22Rv1 (cell line): ENCODE measurements at regions not wholly inside any gene's neighbourhood (a gene's known extent, or its start where the extent isn't known, plus 50 kb on each side); places are given as distances from the start of the nearest gene placed in this dataset.

Experiments
- H3K27ac ChIP-seq: fragments of 450-650 bp; 2 replicates; pipeline ENCODE4 v1.5.1; 2017
- ZFX ChIP-seq: fragments of 450-650 bp; IDR thresholded peaks from 2 replicates; pipeline ENCODE4 v1.6.1; 2017; ENCODE audit warnings: antibody characterized with exemption, borderline replicate concordance
- TF ChIP-seq, protein P1 (sequence below): fragments of 450-650 bp; IDR thresholded peaks from 2 replicates; pipeline ENCODE4 v1.5.1; 2017; ENCODE audit warnings: mild to moderate bottlenecking

DNA sequence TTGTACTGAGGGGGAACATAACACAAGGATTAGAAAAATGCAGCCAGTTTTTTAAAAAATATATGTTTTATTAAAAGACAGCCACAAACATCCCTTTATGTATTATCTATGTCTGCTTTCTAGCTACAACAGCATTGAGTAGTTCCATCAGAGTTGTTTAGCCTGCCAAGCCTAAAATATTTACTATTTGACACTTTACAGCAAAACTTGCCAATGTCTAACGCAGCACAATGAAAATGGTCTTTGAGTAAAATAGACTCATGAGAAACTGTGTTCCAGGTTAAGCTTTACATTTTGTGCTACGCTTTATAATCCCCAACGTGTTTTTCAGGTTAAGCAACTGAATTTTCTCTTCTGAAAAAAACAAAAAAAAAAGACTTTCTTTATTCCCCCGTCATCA is 2211.5 kb upstream of the RAG2 start:
- H3K27ac ChIP-seq = no peak overlapping the region
- TF ChIP-seq, protein P1, sequence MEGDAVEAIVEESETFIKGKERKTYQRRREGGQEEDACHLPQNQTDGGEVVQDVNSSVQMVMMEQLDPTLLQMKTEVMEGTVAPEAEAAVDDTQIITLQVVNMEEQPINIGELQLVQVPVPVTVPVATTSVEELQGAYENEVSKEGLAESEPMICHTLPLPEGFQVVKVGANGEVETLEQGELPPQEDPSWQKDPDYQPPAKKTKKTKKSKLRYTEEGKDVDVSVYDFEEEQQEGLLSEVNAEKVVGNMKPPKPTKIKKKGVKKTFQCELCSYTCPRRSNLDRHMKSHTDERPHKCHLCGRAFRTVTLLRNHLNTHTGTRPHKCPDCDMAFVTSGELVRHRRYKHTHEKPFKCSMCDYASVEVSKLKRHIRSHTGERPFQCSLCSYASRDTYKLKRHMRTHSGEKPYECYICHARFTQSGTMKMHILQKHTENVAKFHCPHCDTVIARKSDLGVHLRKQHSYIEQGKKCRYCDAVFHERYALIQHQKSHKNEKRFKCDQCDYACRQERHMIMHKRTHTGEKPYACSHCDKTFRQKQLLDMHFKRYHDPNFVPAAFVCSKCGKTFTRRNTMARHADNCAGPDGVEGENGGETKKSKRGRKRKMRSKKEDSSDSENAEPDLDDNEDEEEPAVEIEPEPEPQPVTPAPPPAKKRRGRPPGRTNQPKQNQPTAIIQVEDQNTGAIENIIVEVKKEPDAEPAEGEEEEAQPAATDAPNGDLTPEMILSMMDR = no peak
- no peak for TF ChIP-seq ZFX

DNA sequence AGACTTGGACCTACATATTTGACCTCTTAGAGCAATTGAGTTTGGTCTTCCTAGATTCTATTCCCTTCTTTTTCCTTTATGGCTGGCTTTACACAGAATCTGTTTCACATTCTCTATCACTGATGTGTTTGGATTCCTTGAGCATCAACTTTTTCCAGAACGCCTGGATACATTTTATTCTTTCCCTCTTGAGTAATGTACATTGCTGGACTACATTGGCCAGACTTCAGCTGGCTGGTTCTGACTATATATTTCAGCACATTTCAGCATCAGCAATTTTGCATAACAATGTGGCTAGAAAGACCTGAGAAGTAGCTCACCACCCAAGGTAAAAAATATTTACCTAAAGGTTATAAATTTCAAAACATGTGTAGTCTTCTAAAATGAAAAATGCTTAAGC is 2198.2 kb upstream of the RAG2 start:
- no peak for TF ChIP-seq ZFX
- TF ChIP-seq, protein P1 = no peak
- no peak overlapping the region for H3K27ac ChIP-seq

DNA sequence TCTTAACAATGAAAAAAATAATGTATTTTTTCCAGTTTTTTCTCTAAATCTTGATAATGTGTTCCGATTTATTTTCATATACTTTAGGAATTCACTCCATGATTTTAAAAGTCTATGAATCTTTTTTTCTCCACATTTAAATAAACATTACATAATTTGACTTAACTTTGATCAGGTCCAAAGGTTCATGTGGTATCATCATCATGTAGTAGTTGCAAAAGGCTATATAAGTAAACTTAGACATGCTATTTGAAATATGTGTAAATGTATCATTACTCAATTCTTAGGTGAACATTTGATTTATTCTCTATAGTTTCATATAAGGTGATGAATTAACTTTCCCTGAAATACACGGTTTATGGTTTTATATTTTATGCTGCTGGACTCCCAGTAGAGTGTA is 2197.0 kb upstream of the RAG2 start:
- TF ChIP-seq, protein P1 = no peak
- no peak for TF ChIP-seq ZFX

DNA sequence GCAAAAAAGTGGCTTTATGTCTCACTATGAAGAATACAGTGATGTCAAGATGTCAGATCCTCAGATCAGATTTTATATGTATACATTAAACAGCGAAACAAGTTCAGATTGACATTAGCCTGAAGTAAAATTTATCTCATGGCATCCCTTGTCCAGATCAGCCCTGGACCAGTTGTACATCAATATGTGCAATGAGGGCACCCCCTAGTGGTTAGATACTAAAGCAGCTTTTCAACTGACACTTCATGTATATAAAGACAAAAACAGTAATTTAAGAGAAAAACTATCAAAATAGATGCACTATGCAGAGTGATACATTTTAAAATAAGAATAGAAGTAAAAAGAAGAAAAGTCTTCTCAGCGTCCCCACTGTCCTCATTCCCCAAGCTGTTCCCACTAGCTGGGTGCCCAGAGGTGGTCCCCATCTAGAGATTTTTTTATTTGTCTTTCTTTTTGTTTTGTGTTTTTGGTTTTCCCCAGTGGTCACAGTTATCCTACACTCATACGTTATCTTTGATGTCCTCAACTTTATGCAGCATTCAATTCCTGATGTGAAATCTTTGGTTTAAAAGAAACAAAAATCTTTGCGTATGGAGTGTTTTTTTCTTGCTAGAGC is 2193.4 kb upstream of the RAG2 start:
- H3K27ac ChIP-seq = no peak overlapping the region
- no peak for TF ChIP-seq ZFX
- TF ChIP-seq, protein P1 = peak; percentile 85

More for the DNA sequence above, 2197.0 kb upstream of the RAG2 start:
- H3K27ac ChIP-seq = no peak overlapping the region

DNA sequence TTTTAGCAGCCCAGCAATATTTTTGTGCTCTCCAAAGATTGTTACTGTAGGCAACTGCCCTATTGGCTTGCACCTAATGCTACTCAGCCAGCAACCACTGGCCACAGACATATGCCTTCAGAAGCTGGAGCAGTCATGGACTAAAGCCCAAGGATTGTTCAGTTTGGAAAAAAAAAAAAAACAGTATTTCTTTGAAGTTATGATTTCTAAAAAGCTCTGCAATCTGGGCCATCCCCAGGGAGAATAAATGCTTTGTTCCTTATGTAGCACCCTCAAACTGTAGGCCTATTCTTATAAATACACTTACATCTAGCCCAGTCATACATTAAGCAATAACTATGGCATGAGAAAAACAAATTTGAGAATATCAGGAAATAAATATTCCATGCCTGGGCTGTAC is 2190.5 kb upstream of the RAG2 start:
- TF ChIP-seq ZFX = no peak
- TF ChIP-seq, protein P1 = no peak
- no peak overlapping the region for H3K27ac ChIP-seq

DNA sequence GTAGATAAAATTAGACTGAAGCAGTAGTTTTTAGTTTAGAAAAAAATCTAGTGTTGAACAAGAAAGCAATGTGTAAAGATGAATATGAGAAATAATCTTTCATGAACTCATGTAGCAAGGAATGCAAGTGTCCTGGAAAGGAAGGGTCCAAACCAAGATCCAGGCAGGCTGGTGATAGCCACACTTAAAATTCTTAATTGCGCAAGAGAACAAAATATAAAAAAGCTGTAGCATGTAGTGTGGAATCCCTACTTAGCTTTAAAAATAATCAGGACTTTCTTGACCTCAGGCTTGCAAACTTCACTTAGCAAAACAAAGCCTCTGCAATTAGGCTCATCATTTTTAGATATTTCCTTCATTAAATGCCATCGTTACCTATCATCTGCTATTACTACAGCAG is 2186.1 kb upstream of the RAG2 start:
- H3K27ac ChIP-seq = no peak overlapping the region
- no peak for TF ChIP-seq ZFX
- TF ChIP-seq, protein P1 = no peak

DNA sequence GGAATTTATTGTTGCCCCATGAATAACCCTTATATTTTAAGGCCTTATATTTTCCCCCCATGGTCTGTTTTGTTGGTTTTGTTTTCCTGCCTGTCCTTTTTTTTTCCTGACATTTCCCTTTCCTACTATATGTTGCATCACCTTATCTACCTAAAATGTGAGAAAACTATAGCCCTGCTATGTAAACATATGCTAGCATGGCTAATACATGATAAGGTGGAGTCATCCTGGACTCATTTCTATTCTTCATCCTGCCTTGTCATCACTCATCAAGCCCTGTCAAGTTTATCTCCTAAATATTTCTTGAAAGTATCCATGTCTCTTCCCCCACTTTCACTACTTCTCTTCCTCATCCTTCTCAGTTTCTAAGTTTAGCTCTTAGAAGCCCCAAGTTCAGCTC is 2168.8 kb upstream of the RAG2 start:
- H3K27ac ChIP-seq = no peak overlapping the region
- TF ChIP-seq, protein P1 = no peak
- TF ChIP-seq ZFX = no peak
